H7 (cell line): ENCODE measurements at regions not wholly inside any gene's neighbourhood (a gene's known extent, or its start where the extent isn't known, plus 50 kb on each side); places are given as distances from the start of the nearest gene placed in this dataset.

Source experiments
- DNase-seq: peaks from one replicate; pipeline ENCODE4 v3.0.0; 2012
- H3K27me3 ChIP-seq: 2 replicates; pipeline ENCODE4 v1.6.0; 2011; ENCODE audit warnings: mild to moderate bottlenecking, low read length; ENCODE audit not compliant: control insufficient read depth, insufficient read depth
- H3K36me3 ChIP-seq: replicated peaks from 2 replicates; pipeline ENCODE4 v1.5.1; 2011; ENCODE audit warnings: low read length; ENCODE audit not compliant: control insufficient read depth, insufficient read depth
- H3K4me3 ChIP-seq: 2 replicates; pipeline ENCODE4 v1.5.1; 2011; ENCODE audit warnings: low read depth, mild to moderate bottlenecking, control low read depth, low read length, moderate library complexity; ENCODE audit not compliant: insufficient read depth

DNA sequence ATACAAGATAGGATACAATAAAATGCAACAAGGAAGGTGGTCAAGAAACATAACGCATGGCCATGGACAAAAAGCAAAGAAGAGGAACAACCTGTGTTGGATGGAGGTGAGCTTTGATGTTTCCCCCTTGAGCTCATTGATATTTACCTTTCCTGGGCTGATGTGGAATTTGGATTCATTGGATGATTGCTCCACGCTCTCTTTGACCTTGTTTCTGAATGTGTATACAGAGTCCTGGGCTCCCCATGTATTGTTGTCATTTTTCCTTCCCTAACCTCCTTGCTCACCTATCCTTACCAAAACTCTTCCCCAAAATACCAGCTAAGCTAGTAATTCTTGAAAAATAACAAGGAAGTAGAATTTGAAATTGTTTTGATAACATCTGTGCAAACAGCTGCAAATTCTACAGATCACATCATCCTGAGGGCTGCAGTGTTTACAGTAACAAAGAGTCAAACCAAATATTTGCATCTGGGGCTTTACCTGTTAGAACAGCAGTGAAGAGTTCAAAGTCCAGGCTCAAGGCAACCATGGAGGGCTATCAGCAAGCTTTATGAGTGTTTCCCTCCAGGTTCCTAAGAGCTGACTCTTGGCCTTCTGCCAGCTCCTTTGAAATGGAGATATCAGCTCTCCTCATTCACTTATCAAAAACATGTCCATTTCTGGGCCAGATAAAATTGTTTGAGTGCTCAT, 214.3 kb upstream of the MARCKS start:
- peak; percentile 4 for DNase-seq
- no peak overlapping the region for H3K4me3 ChIP-seq
- H3K27me3 ChIP-seq = no peaks in the 10 kb centered on the region
- H3K36me3 ChIP-seq = no peaks in the 10 kb centered on the region

DNA sequence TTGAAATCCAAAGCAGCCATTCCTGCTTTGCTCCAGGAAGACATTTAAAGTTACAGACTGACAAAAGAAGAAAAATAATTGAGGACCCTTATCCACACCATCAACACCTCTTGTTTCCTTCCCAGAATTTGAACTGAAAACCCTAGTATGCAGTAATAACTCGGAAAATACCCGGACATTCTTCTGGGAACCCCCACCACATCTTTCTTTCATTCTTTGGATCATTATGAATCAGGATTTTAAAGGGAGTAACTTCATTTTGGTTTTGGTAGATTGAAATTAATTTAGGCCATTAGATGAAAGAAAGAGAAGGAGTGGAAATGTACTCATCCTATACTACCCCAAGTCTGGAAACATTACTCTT, 213.8 kb upstream of the MARCKS start:
- Histone ChIP-seq H3K4me3 (no peak overlapping the region), H3K36me3 (no peaks in the 10 kb centered on the region), H3K27me3 (no peaks in the 10 kb centered on the region)
- DNase-seq = no peak

DNA sequence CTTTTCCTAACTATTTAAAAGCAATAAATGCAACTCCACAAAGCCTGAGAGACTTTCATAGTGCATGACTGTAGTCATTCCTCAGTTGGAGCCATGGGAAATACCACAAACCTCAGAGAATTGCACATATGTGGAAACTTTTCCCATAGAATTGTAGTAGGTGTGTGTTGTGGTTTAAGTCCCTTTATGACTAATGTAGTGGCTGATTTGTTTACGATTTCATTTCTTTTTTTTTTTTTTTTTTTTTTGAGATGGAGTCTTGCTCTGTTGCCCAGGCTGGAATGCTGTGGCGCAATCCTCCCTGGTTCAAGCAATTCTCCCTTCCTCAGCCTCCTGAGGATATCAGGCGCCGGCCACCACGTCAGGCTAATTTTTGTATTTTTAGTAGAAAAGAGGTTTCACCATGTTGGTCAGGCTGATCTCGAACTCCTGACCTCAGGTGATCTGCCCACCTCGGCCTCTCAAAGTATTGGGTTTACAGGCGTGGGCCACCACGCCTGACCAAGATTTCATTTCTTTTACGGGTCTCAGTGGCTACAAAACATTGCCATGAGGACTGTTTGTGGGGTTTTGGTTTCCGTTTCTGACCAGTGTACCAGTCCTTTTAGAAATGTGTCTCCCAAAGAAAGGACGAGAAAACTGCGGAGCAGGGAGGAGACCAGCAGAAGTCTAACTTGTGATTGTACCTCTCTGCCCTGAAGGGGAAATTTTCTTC, 212.1 kb upstream of the MARCKS start:
- DNase-seq = no peak
- Histone ChIP-seq H3K36me3 (no peaks in the 10 kb centered on the region), H3K27me3 (no peaks in the 10 kb centered on the region), H3K4me3 (no peak overlapping the region)

DNA sequence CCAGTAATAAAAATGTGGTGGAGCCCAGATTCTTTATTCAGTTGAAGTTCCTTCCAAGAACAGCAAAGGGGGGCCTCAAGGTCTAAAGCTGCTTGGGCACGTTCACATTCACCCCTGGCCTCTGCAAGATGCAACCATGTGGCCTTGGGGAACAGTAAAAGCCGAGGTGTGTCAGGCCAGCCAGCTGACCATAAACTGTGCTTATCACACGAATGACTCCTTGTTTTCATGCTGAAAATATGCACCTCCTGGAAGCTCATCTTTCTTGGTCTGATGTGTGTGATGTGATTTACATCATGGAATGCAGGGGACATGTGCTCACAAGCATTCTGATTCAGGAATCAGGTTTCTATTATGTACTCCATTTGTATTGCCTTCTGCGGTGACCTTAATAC, 211.6 kb upstream of the MARCKS start:
- no peak for DNase-seq
- no peak overlapping the region for H3K4me3 ChIP-seq
- no peaks in the 10 kb centered on the region for H3K36me3 ChIP-seq
- H3K27me3 ChIP-seq = no peaks in the 10 kb centered on the region

DNA sequence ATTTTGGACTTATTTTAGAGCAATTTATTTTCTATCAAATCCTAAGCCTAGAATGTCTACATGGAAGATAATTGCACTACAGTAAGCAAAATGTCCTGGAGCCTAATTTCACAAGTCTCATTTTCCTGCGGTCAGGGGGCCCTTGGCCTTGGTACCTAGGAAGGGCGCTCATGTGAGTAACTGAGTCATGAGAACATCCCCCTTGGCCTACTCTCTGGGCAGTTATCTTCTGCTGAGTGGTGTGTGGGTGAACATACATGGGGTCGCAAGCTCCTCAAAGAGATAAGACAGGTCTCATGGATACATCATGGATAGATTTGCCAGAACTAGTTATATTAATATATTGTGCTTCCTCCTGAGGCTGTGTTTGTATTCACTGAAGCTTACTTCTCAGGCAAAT, 211.2 kb upstream of the MARCKS start:
- DNase-seq = no peak
- H3K27me3 ChIP-seq = no peaks in the 10 kb centered on the region
- no peak overlapping the region for H3K4me3 ChIP-seq
- no peaks in the 10 kb centered on the region for H3K36me3 ChIP-seq

DNA sequence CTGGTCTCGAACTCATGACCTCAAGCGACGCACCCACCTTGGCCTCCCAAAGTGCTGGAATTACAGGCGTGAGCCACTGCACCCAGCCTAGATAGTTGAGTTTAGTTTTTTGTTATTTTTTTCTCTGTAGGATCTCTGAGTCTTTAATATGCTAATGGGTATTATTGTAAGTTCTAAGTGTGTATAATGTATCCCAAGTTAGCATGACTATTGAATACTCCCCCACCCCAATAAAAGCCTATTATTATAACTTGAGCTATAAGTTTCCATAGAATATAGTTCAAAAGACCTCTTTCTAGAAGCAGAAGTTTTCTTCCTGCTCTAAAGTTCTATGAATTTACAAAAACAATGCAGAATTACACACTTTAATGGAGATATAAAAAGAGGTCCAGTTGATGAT, 210.4 kb upstream of the MARCKS start:
- Histone ChIP-seq H3K27me3 (no peaks in the 10 kb centered on the region), H3K4me3 (no peak overlapping the region), H3K36me3 (no peaks in the 10 kb centered on the region)
- DNase-seq = no peak

DNA sequence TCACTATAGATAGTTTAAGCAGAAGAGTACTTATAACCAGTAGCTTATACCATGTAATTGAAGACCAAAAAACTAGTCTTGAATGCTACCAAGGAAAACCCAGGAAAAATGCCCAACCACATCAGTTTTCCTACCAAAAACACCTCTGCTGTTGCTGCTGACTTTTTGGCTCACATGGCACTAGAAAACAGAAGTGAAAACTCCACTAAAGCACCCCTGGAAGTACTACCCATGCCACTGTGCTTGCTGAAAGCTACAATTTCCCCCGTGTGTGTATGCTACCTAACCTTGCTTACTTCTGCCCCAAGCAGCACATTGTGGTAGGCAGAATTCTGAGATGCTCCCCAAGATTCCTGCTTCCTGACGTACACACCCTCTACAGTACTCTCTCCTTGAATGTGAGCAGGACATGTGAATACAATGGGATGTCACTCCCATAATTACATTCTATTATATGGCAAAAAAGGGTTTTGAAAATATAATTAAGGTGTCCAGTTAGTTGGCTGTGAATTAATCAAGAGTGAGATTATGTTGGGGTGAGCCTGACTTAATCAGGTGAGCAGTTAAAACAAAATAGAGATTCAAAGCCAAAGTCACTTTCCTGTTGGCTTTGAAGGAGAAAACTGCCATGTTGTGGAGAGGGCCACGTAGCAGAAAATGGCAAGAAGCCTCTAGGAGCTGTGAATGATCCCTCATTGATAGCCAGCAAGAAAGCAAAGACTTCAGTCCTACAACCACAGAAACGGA, 209.8 kb upstream of the MARCKS start:
- H3K27me3 ChIP-seq = no peaks in the 10 kb centered on the region
- no peaks in the 10 kb centered on the region for H3K36me3 ChIP-seq
- DNase-seq = no peak
- H3K4me3 ChIP-seq = no peak overlapping the region

DNA sequence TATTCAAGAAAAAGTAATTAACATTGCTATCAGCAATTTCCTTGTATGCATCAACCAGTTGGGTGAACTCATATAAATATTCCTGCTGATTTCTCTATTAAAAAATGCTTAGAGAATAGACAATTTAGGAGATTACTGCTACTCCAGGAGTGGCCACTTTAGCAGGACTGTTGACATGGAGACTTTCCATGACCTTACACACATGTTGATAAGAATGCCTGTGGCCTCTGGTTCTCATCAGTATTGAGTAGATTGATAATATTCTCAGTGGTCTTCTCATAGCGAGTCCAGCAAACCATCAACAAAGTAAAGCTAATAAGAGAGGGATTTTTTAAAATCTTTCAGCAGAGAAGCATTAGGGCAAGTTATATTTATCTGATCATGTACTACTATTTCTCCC, 208.4 kb upstream of the MARCKS start:
- Histone ChIP-seq H3K27me3 (no peaks in the 10 kb centered on the region), H3K4me3 (no peak overlapping the region), H3K36me3 (no peaks in the 10 kb centered on the region)
- no peak for DNase-seq

DNA sequence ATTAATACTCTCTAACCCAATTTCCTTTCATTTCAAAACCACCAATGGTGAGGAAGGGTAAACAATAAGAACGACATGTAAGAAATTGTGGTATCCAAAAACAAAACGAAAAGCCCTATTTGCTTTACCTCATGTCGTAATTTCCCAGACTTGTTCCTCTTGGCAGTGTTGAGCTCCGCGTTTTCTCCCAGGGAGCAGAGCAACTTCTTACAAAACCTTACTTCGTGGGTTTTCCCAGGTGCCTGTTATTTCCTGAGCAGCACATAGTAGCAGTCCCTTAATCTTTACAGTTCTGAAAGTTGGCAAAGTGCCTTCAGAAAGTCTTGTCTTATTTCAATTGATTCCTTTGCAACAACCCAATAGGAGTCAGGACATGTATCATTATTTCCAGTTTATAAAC, 207.9 kb upstream of the MARCKS start:
- Histone ChIP-seq H3K4me3 (no peak overlapping the region), H3K36me3 (no peaks in the 10 kb centered on the region), H3K27me3 (no peaks in the 10 kb centered on the region)
- no peak for DNase-seq

DNA sequence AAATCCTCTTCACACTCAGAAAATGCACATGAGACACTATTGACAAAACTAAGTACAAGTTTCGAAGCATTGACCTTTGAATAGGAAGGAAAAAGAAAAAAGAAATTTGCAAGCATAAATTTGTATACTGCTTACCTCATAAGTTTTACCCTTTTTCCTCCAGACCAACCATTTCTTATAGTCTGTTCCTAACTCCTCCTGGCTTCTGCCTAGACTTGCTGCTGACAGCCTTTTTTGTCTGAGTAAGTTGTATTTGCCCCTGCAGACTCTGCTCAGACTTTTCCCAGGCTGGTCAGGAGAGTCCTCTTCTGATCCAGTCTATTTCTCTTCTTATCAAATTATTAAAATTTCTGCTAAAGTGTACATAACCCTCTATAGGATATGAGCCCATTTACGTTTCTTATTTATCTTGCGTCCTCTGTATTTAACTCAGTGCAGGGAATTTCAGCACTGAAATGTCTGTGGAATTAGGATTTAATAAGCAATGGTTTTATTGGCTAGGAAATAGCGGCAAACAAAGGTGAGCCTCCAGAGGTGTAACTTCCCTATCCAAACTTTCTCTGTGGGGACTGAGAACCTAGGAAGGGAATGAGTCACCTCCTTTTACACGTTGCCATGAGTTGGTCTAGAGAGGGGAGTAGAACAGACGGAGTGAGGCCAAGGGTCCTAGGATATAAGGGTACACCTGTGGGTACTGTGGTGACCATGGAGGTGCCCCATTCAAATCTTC, 207.1 kb upstream of the MARCKS start:
- no peaks in the 10 kb centered on the region for H3K36me3 ChIP-seq
- H3K27me3 ChIP-seq = no peaks in the 10 kb centered on the region
- DNase-seq = no peak
- H3K4me3 ChIP-seq = no peak overlapping the region

DNA sequence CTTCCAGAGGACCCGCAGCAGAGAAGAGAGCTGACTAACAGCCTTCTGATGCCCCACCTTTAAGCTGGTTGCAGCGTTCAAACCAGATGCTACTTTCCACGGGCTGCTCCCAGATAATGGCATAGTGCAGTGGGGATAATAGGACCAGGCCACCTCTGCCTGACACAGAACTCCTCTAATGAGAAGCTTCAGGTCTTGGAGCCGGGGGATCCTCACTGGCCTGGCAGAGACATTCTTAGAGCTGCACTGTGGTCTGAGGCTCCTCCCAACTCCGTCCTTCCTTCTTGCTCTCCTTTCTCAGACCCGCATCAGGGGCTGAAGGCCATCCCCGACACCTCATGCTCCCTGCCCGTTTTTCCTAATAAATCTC, 206.6 kb upstream of the MARCKS start:
- no peak for DNase-seq
- Histone ChIP-seq H3K27me3 (no peaks in the 10 kb centered on the region), H3K36me3 (no peaks in the 10 kb centered on the region), H3K4me3 (no peak overlapping the region)

DNA sequence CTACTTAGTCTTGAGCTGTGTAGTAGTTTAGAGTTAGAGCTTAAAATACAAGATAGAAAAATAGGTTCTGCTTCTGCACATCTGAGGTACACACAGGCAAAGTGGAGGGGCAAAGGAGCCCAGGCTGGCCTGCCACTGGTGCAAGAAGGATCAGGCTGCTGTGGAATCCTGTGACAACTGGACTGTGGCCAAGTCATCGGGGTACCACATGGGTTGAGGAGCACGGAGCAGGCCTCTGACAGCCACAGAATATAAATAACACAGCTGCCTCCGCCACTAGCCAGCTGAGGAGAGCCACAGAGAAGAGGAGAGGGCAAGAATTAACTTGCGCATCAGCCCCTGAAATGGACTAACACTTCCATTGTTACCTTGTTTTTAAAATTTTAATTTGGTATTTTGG, 206.0 kb upstream of the MARCKS start:
- H3K4me3 ChIP-seq = no peak overlapping the region
- H3K27me3 ChIP-seq = no peaks in the 10 kb centered on the region
- no peak for DNase-seq
- no peaks in the 10 kb centered on the region for H3K36me3 ChIP-seq

DNA sequence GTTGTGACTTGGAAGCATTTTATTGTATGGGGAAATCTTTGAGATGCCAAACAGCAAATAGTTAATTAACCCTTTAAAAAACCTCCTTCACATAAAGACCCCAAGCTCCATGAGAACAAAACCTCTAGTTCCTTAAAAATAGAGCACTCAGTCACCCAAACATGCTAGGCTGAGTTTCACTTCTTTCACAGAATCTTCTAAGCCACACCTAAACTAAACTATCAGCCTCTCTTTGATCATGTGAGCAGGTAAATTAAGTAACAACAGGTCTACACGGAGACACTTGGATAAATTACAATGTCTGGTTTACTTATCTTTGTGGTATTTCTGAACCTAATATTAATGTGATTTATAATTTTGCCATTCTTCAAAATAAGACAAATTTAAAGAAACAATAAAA, 205.2 kb upstream of the MARCKS start:
- Histone ChIP-seq H3K27me3 (no peaks in the 10 kb centered on the region), H3K36me3 (no peaks in the 10 kb centered on the region), H3K4me3 (no peak overlapping the region)
- DNase-seq = no peak

DNA sequence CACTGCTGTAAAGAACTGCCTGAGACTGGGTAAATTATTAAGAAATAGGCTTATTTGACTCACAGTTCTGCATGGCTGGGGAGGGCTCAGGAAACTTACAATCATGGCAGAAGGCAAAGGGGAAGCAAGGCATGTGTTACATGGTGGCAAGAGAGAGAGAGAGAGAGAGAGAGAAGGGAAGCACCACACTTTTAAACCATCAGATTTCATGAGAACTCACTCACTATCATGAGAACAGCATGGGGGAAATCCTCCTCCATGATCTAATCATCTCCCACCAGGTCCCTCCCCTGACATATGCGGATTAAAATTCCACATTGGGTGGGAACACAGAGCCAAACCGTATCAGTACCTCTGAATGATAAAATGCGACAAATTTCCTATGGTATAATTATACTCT, 203.9 kb upstream of the MARCKS start:
- H3K27me3 ChIP-seq = no peaks in the 10 kb centered on the region
- no peak overlapping the region for H3K4me3 ChIP-seq
- no peak for DNase-seq
- H3K36me3 ChIP-seq = no peaks in the 10 kb centered on the region

DNA sequence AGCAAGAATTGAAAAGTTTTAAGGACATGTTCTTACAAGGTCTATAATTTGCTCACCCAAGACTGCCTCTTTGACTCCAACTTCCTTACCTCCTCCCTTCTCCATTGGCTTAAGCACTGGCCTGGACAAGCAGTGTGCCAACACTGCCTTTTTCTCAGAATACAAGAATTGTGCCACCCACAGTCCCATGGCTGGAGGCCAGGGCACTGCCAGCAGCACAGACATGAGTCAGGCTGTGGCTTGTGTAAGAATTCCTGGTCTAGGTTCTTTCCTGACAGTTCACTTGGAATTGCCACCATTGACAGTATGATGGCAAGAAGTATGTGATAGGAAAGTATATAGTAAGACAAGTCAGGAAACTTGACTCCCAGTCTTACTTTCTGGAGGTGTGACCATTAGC, 202.7 kb upstream of the MARCKS start:
- Histone ChIP-seq H3K27me3 (no peaks in the 10 kb centered on the region), H3K4me3 (no peak overlapping the region), H3K36me3 (no peaks in the 10 kb centered on the region)
- DNase-seq = no peak
